HTR-8/SVneo (cell line): ENCODE measurements at regions not wholly inside any gene's neighbourhood (a gene's known extent, or its start where the extent isn't known, plus 50 kb on each side); places are given as distances from the start of the nearest gene placed in this dataset.
"Not testable (repeated sequence)": the region's sequence is repeated elsewhere in the genome, so short reads cannot be mapped to it uniquely, and the experiment has no call there.

Experiments used
- DNase-seq: peaks from one replicate; pipeline ENCODE4 v3.0.0; 2011; ENCODE audit warnings: low spot score, mixed read lengths; ENCODE audit not compliant: insufficient read length
- FAIRE-seq: peaks from 2 replicates; lab custom pipeline; 2011; peaks lifted over from hg19 to GRCh38; lab: Jason Lieb, UNC

- FAIRE-seq, result no peak
- DNase-seq, result no peak
These were observed 67.5 kb upstream of the SMAD6 start for GRCh38 chr15:66634540-66634939.

GRCh38 chr15:66635006-66635405 is 67.0 kb upstream of the SMAD6 start:
- DNase-seq (no peak), FAIRE-seq (no peak)

GRCh38 chr15:66635817-66636216 is 66.2 kb upstream of the SMAD6 start:
- FAIRE-seq, result no peak

GRCh38 chr15:66637044-66637443 is 65.0 kb upstream of the SMAD6 start:
- not testable (repeated sequence) for FAIRE-seq, DNase-seq

More at GRCh38 chr15:66635817-66636216, 66.2 kb upstream of the SMAD6 start:
- DNase-seq, result no peak

- FAIRE-seq, result no peak
- DNase-seq, result no peak
These were observed 63.7 kb upstream of the SMAD6 start for GRCh38 chr15:66638377-66638776.

- DNase-seq (no peak), FAIRE-seq (no peak)
These were observed 60.3 kb upstream of the SMAD6 start for GRCh38 chr15:66641485-66642315.

GRCh38 chr15:66642514-66642913 is 59.5 kb upstream of the SMAD6 start:
- no peak for DNase-seq
- no peak for FAIRE-seq

GRCh38 chr15:66643033-66643432 is 59.0 kb upstream of the SMAD6 start:
- FAIRE-seq (no peak), DNase-seq (no peak)

GRCh38 chr15:66644000-66644787 is 57.8 kb upstream of the SMAD6 start:
- no peak for DNase-seq
- no peak for FAIRE-seq

GRCh38 chr15:66644869-66645268 is 57.2 kb upstream of the SMAD6 start:
- DNase-seq (no peak), FAIRE-seq (peak; percentile 49)

GRCh38 chr15:66646308-66646707 is 55.7 kb upstream of the SMAD6 start:
- no peak for DNase-seq
- FAIRE-seq, result no peak

GRCh38 chr15:66646799-66647198 is 55.2 kb upstream of the SMAD6 start:
- no peak for FAIRE-seq
- no peak for DNase-seq

- DNase-seq (no peak), FAIRE-seq (no peak)
These were observed 54.7 kb upstream of the SMAD6 start for GRCh38 chr15:66647358-66647757.

GRCh38 chr15:66648588-66648987 is 53.4 kb upstream of the SMAD6 start:
- FAIRE-seq (no peak), DNase-seq (no peak)

GRCh38 chr15:66649235-66649984 is 52.6 kb upstream of the SMAD6 start:
- FAIRE-seq (no peak), DNase-seq (no peak)

- no peak for FAIRE-seq
- DNase-seq, result no peak
These were observed 51.6 kb upstream of the SMAD6 start for GRCh38 chr15:66650433-66650832.

- no peak for FAIRE-seq
These were observed 50.8 kb upstream of the SMAD6 start for GRCh38 chr15:66651198-66651597.

GRCh38 chr15:66651913-66652642 is 50.0 kb upstream of the SMAD6 start:
- DNase-seq, result no peak

More at GRCh38 chr15:66651198-66651597, 50.8 kb upstream of the SMAD6 start:
- no peak for DNase-seq

More at GRCh38 chr15:66651913-66652642, 50.0 kb upstream of the SMAD6 start:
- FAIRE-seq, result no peak
